Smooth muscle cell (in vitro differentiated cells): ENCODE measurements at regions not wholly inside any gene's neighbourhood (a gene's known extent, or its start where the extent isn't known, plus 50 kb on each side); places are given as distances from the start of the nearest gene placed in this dataset.
A peak's percentile ranks its signal among the peaks of the same experiment; 100 is the strongest.

Source experiments
- DNase-seq: peaks from one replicate; lab custom pipeline; 2025; ENCODE audit not compliant: unreplicated experiment; lab: John Stamatoyannopoulos, UW
- H2AFZ ChIP-seq: fragments of 200-600 bp; sonication (generic); 2 replicates; pipeline ENCODE4 v1.6.0; 2016; ENCODE audit warnings: antibody characterized with exemption, low read depth, mild to moderate bottlenecking
- H3F3A ChIP-seq: fragments of 200-600 bp; sonication (generic); 2 replicates; pipeline ENCODE4 v1.6.0; 2017; ENCODE audit warnings: antibody characterized with exemption, low read depth
- H3K27ac ChIP-seq: fragments of 200-600 bp; sonication (generic); 2 replicates; pipeline ENCODE4 v1.5.1; 2016; ENCODE audit warnings: low read depth, mild to moderate bottlenecking
- H3K27me3 ChIP-seq: fragments of 200-600 bp; sonication (generic); 2 replicates; pipeline ENCODE4 v1.6.1; 2016; ENCODE audit warnings: low read depth, mild to moderate bottlenecking
- H3K36me3 ChIP-seq: fragments of 200-600 bp; sonication (generic); 2 replicates; pipeline ENCODE4 v1.5.1; 2016; ENCODE audit warnings: low read depth
- H3K4me1 ChIP-seq: fragments of 200-600 bp; sonication (generic); 2 replicates; pipeline ENCODE4 v1.5.1; 2016; ENCODE audit warnings: low read depth
- H3K4me2 ChIP-seq: fragments of 200-600 bp; sonication (generic); 2 replicates; pipeline ENCODE4 v1.6.0; 2016; ENCODE audit warnings: mild to moderate bottlenecking
- H3K4me3 ChIP-seq: fragments of 200-600 bp; sonication (generic); 2 replicates; pipeline ENCODE4 v1.5.1; 2016; ENCODE audit warnings: mild to moderate bottlenecking
- H3K79me2 ChIP-seq: fragments of 200-600 bp; sonication (generic); 2 replicates; pipeline ENCODE4 v1.6.0; 2016; ENCODE audit warnings: low read depth, mild to moderate bottlenecking
- H3K9ac ChIP-seq: fragments of 200-600 bp; sonication (generic); 2 replicates; pipeline ENCODE4 v1.6.0; 2016; ENCODE audit warnings: low read depth
- H3K9me3 ChIP-seq: fragments of 200-600 bp; sonication (generic); replicated peaks from 2 replicates; pipeline ENCODE4 v1.5.1; 2016; ENCODE audit warnings: low read depth
- H4K20me1 ChIP-seq: fragments of 200-600 bp; sonication (generic); 2 replicates; pipeline ENCODE4 v1.6.0; 2016; ENCODE audit warnings: low read depth
- CTCF ChIP-seq: fragments of 200-600 bp; sonication (generic); IDR thresholded peaks from 2 replicates; pipeline ENCODE4 v1.5.1; 2017; ENCODE audit warnings: borderline replicate concordance, mild to moderate bottlenecking, antibody characterized with exemption; ENCODE audit not compliant: insufficient read depth, poor library complexity, severe bottlenecking
- WGBS: methylation state at CpG from one replicate; pipeline ENCODE4 v1.1.7; 2016; ENCODE audit warnings: low lambda C conversion rate; 5-methylcytosine and 5-hydroxymethylcytosine counted together

- H4K20me1 ChIP-seq, result no peaks in the 10 kb centered on the region
- no peak overlapping the region for H3K27ac ChIP-seq
- H3K9ac ChIP-seq, result no peak overlapping the region
- H3K9me3 ChIP-seq, result no peaks in the 10 kb centered on the region
- no peak for TF ChIP-seq CTCF
- H3K4me1 ChIP-seq, result no peaks in the 10 kb centered on the region
- no peaks in the 10 kb centered on the region for H3K27me3 ChIP-seq
- H3K79me2 ChIP-seq, result no peaks in the 10 kb centered on the region
- WGBS, result 92% methylated on average over 2 of the region's 2 CpGs
- DNase-seq, result no peak
- no peak overlapping the region for H3K4me2 ChIP-seq
- H3K4me3 ChIP-seq, result no peak overlapping the region
- no peak overlapping the region for H2AFZ ChIP-seq
- no peaks in the 10 kb centered on the region for H3F3A ChIP-seq
- no peaks in the 10 kb centered on the region for H3K36me3 ChIP-seq
Measured at GRCh38 chr7:31398815-31399214, 58.3 kb upstream of the NEUROD6 start.

- Histone ChIP-seq H3K9ac (no peak overlapping the region), H3K4me1 (no peaks in the 10 kb centered on the region), H3K36me3 (no peaks in the 10 kb centered on the region), H3K27me3 (no peaks in the 10 kb centered on the region), H3K4me2 (no peak overlapping the region), H3K4me3 (no peak overlapping the region), H2AFZ (no peak overlapping the region), H3K79me2 (no peaks in the 10 kb centered on the region), H3K9me3 (no peaks in the 10 kb centered on the region), H3F3A (no peaks in the 10 kb centered on the region), H3K27ac (no peak overlapping the region), H4K20me1 (no peaks in the 10 kb centered on the region)
- DNase-seq, result no peak
- TF ChIP-seq CTCF, result no peak
- 95% methylated on average over 2 of the region's 2 CpGs for WGBS
Measured at GRCh38 chr7:31407178-31407676, 66.7 kb upstream of the NEUROD6 start.

- H3K4me2 ChIP-seq, result peak overlapping the region; percentile 47
- TF ChIP-seq CTCF, result no peak
- H3K9me3 ChIP-seq, result no peaks in the 10 kb centered on the region
- H2AFZ ChIP-seq, result no peak overlapping the region
- H3K4me1 ChIP-seq, result no peaks in the 10 kb centered on the region
- H4K20me1 ChIP-seq, result no peaks in the 10 kb centered on the region
- H3K4me3 ChIP-seq, result no peak overlapping the region
- peak overlapping the region; percentile 26 for H3K9ac ChIP-seq
- no peaks in the 10 kb centered on the region for H3K79me2 ChIP-seq
- no peaks in the 10 kb centered on the region for H3K36me3 ChIP-seq
- no peak for DNase-seq
- 66% methylated on average over 3 of the region's 3 CpGs for WGBS
- no peaks in the 10 kb centered on the region for H3K27me3 ChIP-seq
- H3F3A ChIP-seq, result no peaks in the 10 kb centered on the region
- H3K27ac ChIP-seq, result peak overlapping the region; percentile 80
Measured at GRCh38 chr7:31408140-31408729, 67.7 kb upstream of the NEUROD6 start.

GRCh38 chr7:31410265-31410664 lies 69.7 kb upstream of the NEUROD6 start:
- no peaks in the 10 kb centered on the region for H3K36me3 ChIP-seq
- no peaks in the 10 kb centered on the region for H4K20me1 ChIP-seq
- H3K9ac ChIP-seq, result no peak overlapping the region
- no peaks in the 10 kb centered on the region for H3K4me1 ChIP-seq
- no peaks in the 10 kb centered on the region for H3K79me2 ChIP-seq
- no peak overlapping the region for H3K4me2 ChIP-seq
- no peak for DNase-seq
- H3K27ac ChIP-seq, result no peak overlapping the region
- TF ChIP-seq CTCF, result no peak
- H3F3A ChIP-seq, result no peaks in the 10 kb centered on the region
- H3K4me3 ChIP-seq, result no peak overlapping the region
- 26% methylated on average over 2 of the region's 2 CpGs for WGBS
- H3K9me3 ChIP-seq, result no peaks in the 10 kb centered on the region
- H2AFZ ChIP-seq, result no peak overlapping the region
- no peaks in the 10 kb centered on the region for H3K27me3 ChIP-seq
